ENCODE measurements at regions not wholly inside any gene's neighbourhood (a gene's known extent, or its start where the extent isn't known, plus 50 kb on each side); places are given as distances from the start of the nearest gene placed in this dataset.

DNA sequence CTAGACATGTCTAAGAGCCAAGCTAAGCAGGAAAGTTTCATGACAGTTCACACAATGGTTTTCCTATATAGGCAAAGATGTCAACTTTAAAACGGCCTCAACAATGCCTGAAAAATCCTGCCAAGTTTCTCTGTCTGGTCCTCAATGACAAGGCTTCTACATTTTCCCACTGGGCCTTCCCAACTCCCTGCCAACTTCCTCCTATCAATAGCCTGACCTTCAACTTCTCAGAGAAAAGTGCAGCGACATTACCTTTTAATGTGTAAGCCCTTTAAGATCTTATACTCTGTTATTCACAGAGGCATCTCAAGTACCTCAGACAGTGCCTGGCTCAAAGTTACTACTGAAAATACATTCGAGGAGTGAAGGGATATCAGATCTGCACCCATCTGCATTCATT lies 56.2 kb upstream of the BTBD3 start:
- Histone ChIP-seq H4K20me1 (ENCODE audit: insufficient read depth, low read length) (no peaks in the 10 kb centered on the region), H2BK20ac (ENCODE audit: low read depth, low read length) (no peak overlapping the region), H3K36me3 (ENCODE audit: control insufficient read depth, insufficient read depth, low read length) (no peaks in the 10 kb centered on the region), H3K27me3 (ENCODE audit: control insufficient read depth, insufficient read depth, low read length) (peaks cover 1% of the 10 kb centered on the region; the same call in 1 of the 2 replicates), H3K4me3 (ENCODE audit: insufficient read depth, low read depth, low read length) (no peak overlapping the region), H4K91ac (ENCODE audit: insufficient read depth, low read depth, low read length) (no peak overlapping the region), H3K9ac (ENCODE audit: low read depth, low read length) (no peak overlapping the region), H2BK120ac (ENCODE audit: low read depth, low read length) (no peak overlapping the region), H4K8ac (ENCODE audit: low read depth in 2 of 2, low read length in 2 of 2) (no peak overlapping the region), H2BK15ac (ENCODE audit: low read depth, low read length) (no peak overlapping the region), H3K27ac (ENCODE audit: insufficient read depth, low read length) (no peak overlapping the region), H3K9me3 (ENCODE audit: control insufficient read depth, insufficient read depth, low read length) (no peaks in the 10 kb centered on the region), H3K4me1 (ENCODE audit: control insufficient read depth, insufficient read depth, low read length) (no peaks in the 10 kb centered on the region), H2AK5ac (ENCODE audit: low read depth, low read length) (no peak overlapping the region), H4K5ac (ENCODE audit: low read depth, low read length) (no peak overlapping the region), H3K4ac (ENCODE audit: low read depth, low read length) (no peak overlapping the region), H3K79me1 (ENCODE audit: low read depth in 1 of 2, low read length in 2 of 2) (no peaks in the 10 kb centered on the region), H3K18ac (ENCODE audit: low read depth, low read length) (no peak overlapping the region), H3K23ac (ENCODE audit: low read depth, low read length) (no peak overlapping the region), H3K4me2 (ENCODE audit: low read depth, low read length) (no peak overlapping the region), H2BK5ac (ENCODE audit: low read depth, low read length, poor library complexity, severe bottlenecking) (no peak overlapping the region), H2AK9ac (replicated peaks; ENCODE audit: low read depth, low read length, poor library complexity) (no peak overlapping the region), H3K56ac (ENCODE audit: extremely low read depth, insufficient read depth, low read length) (no peak overlapping the region), H3K9me1 (ENCODE audit: insufficient read depth, low read length) (no peaks in the 10 kb centered on the region), H3K14ac (replicated peaks; ENCODE audit: low read depth, low read length) (no peak overlapping the region), H2AFZ (replicated peaks; ENCODE audit: low read length, poor library complexity) (no peak overlapping the region)
- WGBS, 2 experiments (ENCODE audit: extremely low coverage in 2 of 2, insufficient read length in 1 of 2) = 20% methylated on average over 1 of the region's 3 CpGs; no CpG with 5 or more reads in 1 of the 2 experiments
- ATAC-seq (ENCODE audit: low read depth) (no peak), DNase-seq (no peak)
- POLR2A ChIA-PET (ENCODE audit: unreplicated experiment) = no interaction called here
- dilution Hi-C loops (cut with HindIII; ENCODE audit: low sequenced_read_pairs, unreplicated experiment) = no loop called here
- TF ChIP-seq CHD1 (IDR thresholded peaks at IDR 0.05; ENCODE audit: low read depth, low read length) (no peak), RAD21 (IDR thresholded peaks at IDR 0.05; ENCODE audit: low read length) (no peak), SMC3 (IDR thresholded peaks at IDR 0.05; ENCODE audit: low read depth, low read length) (no peak), MAZ (IDR thresholded peaks at IDR 0.05; ENCODE audit: borderline replicate concordance, low read depth, low read length) (no peak), RCOR1 (IDR thresholded peaks at IDR 0.05; ENCODE audit: insufficient replicate concordance, low read length) (no peak), MXI1 (IDR thresholded peaks at IDR 0.05; ENCODE audit: borderline replicate concordance, low read depth, low read length) (no peak), BHLHE40 (IDR thresholded peaks at IDR 0.05; ENCODE audit: low read depth, low read length) (no peak), CEBPB (IDR thresholded peaks at IDR 0.05; ENCODE audit: low read depth, low read length) (no peak), RFX5 (IDR thresholded peaks at IDR 0.05; ENCODE audit: low read depth, low read length) (no peak), FOS (IDR thresholded peaks at IDR 0.05; ENCODE audit: low read depth, low read length) (no peak)
- TF ChIP-seq, protein P1, sequence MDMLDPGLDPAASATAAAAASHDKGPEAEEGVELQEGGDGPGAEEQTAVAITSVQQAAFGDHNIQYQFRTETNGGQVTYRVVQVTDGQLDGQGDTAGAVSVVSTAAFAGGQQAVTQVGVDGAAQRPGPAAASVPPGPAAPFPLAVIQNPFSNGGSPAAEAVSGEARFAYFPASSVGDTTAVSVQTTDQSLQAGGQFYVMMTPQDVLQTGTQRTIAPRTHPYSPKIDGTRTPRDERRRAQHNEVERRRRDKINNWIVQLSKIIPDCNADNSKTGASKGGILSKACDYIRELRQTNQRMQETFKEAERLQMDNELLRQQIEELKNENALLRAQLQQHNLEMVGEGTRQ (IDR thresholded peaks at IDR 0.05; ENCODE audit: low read depth, low read length) = no peak
- CTCF ChIA-PET = no interaction called here
- no TSS peak for BruUV-seq (replicated peaks)
- intact Hi-C loops (cut with micrococcal nuclease) = no loop called here
- in situ Hi-C loops (cut with MboI; ENCODE audit: low sequenced_read_pairs) = no loop called here
